ENCODE measurements at regions not wholly inside any gene's neighbourhood (a gene's known extent, or its start where the extent isn't known, plus 50 kb on each side); places are given as distances from the start of the nearest gene placed in this dataset.
A peak's percentile ranks its signal among the peaks of the same experiment; 100 is the strongest.

GRCh38 chr5:99032234-99033013, 103.6 kb upstream of the CHD1 start:
- DNase-seq, result peak; percentile 73

More at GRCh38 chr5:99032234-99033013, 103.6 kb upstream of the CHD1 start:
- WGBS (ENCODE audit: insufficient coverage), result 5% methylated on average over 4 of the region's 7 CpGs
- no peaks in the 10 kb centered on the region for H4K20me1 ChIP-seq (ENCODE audit: control insufficient read depth, insufficient read depth, low read length, poor library complexity, severe bottlenecking)
- Mint-ChIP-seq H3K9me3 (ENCODE audit: insufficient read depth) (no peaks in the 10 kb centered on the region), H3K4me1 (peaks cover 80% of the 10 kb centered on the region), H3K27ac (peak overlapping the region; percentile 93), H3K4me3 (peak overlapping the region; percentile 92), H3K27me3 (no peaks in the 10 kb centered on the region)
- peak overlapping the region; percentile 72 for H3K4me2 ChIP-seq (replicated peaks; ENCODE audit: low read depth, low read length, poor library complexity, severe bottlenecking)
- H3K36me3 ChIP-seq (replicated peaks in 1 of 2; ENCODE audit: control extremely low read depth in 1 of 2, control insufficient read depth in 1 of 2, extremely low read depth in 1 of 2, insufficient read depth in 2 of 2, low read length in 1 of 2), result no peaks in the 10 kb centered on the region
- TF ChIP-seq EZH2 (IDR thresholded peaks at IDR 0.05; ENCODE audit: borderline replicate concordance, insufficient read depth, low read depth, low read length, poor library complexity, severe bottlenecking) (no peak), CTCF (IDR thresholded peaks at IDR 0.05) (peak; percentile 42)
- H3K79me2 ChIP-seq (ENCODE audit: control insufficient read depth, insufficient read depth, low read length), result no peaks in the 10 kb centered on the region
- peak overlapping the region; percentile 86 for H2AFZ ChIP-seq (ENCODE audit: insufficient read depth, low read depth, low read length, poor library complexity, severe bottlenecking)
- H3K9me3 ChIP-seq (ENCODE audit: control extremely low read depth in 1 of 3, control insufficient read depth in 2 of 3, insufficient read depth in 1 of 3, low read length in 2 of 3), result peaks cover 0 to 3% (median 0%) of the 10 kb centered on the region in 3 donors
- intact Hi-C loops (cut with micrococcal nuclease), result loop anchor here (1.0 kb wide), 3 partner anchors 28 to 126 kb away; partner anchors contain the start of gene CHD1
- ATAC-seq (ENCODE audit: low read depth), result peak; percentile 56
- peak overlapping the region; percentile 60 to 82 for H3K27ac ChIP-seq (ENCODE audit: low read length in 2 of 2)
- peaks cover 52 to 54% of the 10 kb centered on the region in 2 donors for H3K4me1 ChIP-seq (ENCODE audit: control insufficient read depth in 2 of 2, insufficient read depth in 2 of 2, low read length in 2 of 2)
- peak overlapping the region in 2 of 5 experiments; percentile 38 to 60 for H3K4me3 ChIP-seq (ENCODE audit: control extremely low read depth in 1 of 5, extremely low read depth in 1 of 5, insufficient read depth in 1 of 5, low read depth in 2 of 5, low read length in 4 of 5)
- ChIA-PET CTCF (interaction anchor here (0.5 to 4.0 kb wide), 36 partner anchors 8 to 263 kb away, joined by 3 to 67 read pairs (median 5); partner anchors contain the start of gene CHD1), POLR2A (interaction anchor here (0.7 to 1.9 kb wide), 2 partner anchors 103 to 132 kb away, joined by 3 to 9 read pairs; partner anchors contain the start of gene CHD1)
- H3K27me3 ChIP-seq (replicated peaks in 1 of 4; ENCODE audit: control extremely low read depth in 1 of 4, control insufficient read depth in 3 of 4, insufficient read depth in 4 of 4, low read length in 3 of 4), result no peaks in the 10 kb centered on the region
- H3K9ac ChIP-seq (ENCODE audit: low read length), result peak overlapping the region; percentile 60

Data from B cell (primary cell).